Liver (tissue), 8 donors: ENCODE measurements at regions not wholly inside any gene's neighbourhood (a gene's known extent, or its start where the extent isn't known, plus 50 kb on each side); places are given as distances from the start of the nearest gene placed in this dataset.

Source experiments
- DNase-seq: peaks from one replicate; pipeline ENCODE4 v3.0.0-alpha.2; 2017; ENCODE audit warnings: low spot score
- H3K27ac ChIP-seq, 2 donors: one replicate each; pipeline ENCODE4 v1.7.0; 2013; ENCODE audit warnings: inconsistent platforms in 2 of 2, low read length in 2 of 2, control low read depth in 1 of 2, low read depth in 1 of 2, mild to moderate bottlenecking in 1 of 2
- H3K27me3 ChIP-seq, 4 donors: one replicate each; pipeline versions ENCODE4 v1.6.1 to v1.7.0; 2013; ENCODE audit warnings: low read length in 3 of 4, inconsistent platforms in 1 of 4, mild to moderate bottlenecking in 1 of 4, moderate library complexity in 1 of 4; ENCODE audit not compliant: control insufficient read depth in 4 of 4, insufficient read depth in 4 of 4
- H3K36me3 ChIP-seq, 4 donors: one replicate each; pipeline versions ENCODE4 v1.6.1 to v1.7.0; 2013; ENCODE audit warnings: low read length in 3 of 4, mild to moderate bottlenecking in 3 of 4, low read depth in 1 of 4, moderate library complexity in 1 of 4; ENCODE audit not compliant: control insufficient read depth in 4 of 4, insufficient read depth in 3 of 4
- H3K4me1 ChIP-seq, 4 donors: one replicate each; pipeline versions ENCODE4 v1.6.1 to v1.7.0; 2013; ENCODE audit warnings: low read length in 3 of 4, mild to moderate bottlenecking in 3 of 4, moderate library complexity in 1 of 4; ENCODE audit not compliant: control insufficient read depth in 4 of 4, insufficient read depth in 4 of 4
- H3K4me3 ChIP-seq, 3 donors: one replicate each; pipeline versions ENCODE4 v1.6.1 to v1.7.0; 2013; ENCODE audit warnings: low read length in 3 of 3, control low read depth in 1 of 3, low read depth in 1 of 3, mild to moderate bottlenecking in 1 of 3
- H3K9ac ChIP-seq, 2 donors: one replicate each; pipeline ENCODE4 v1.7.0; 2013; ENCODE audit warnings: low read length in 2 of 2, mild to moderate bottlenecking in 2 of 2, moderate library complexity in 2 of 2, control low read depth in 1 of 2, low read depth in 1 of 2
- H3K9me3 ChIP-seq, 4 donors: one replicate each; pipeline versions ENCODE4 v1.6.1 to v1.7.0; 2013; ENCODE audit warnings: low read length in 3 of 4; ENCODE audit not compliant: control insufficient read depth in 4 of 4
- ATF3 ChIP-seq: IDR thresholded peaks from 2 replicates; pipeline ENCODE4 v1.6.1; 2016; ENCODE audit warnings: antibody characterized with exemption
- CTCF ChIP-seq: fragments of 150-350 bp; IDR thresholded peaks from 2 replicates; pipeline ENCODE4 v1.5.1; 2017; ENCODE audit warnings: improper control_type of control experiment, low read depth, low read length; ENCODE audit not compliant: missing input control
- EGR1 ChIP-seq, 2 donors: IDR thresholded peaks; 2 replicates each; pipeline ENCODE4 v1.6.1; 2016 to 2018; ENCODE audit warnings: antibody characterized with exemption in 2 of 2, low read depth in 2 of 2
- FOXA1 ChIP-seq: IDR thresholded peaks from 2 replicates; pipeline ENCODE4 v1.6.1; 2016; ENCODE audit warnings: antibody characterized with exemption
- FOXA2 ChIP-seq: IDR thresholded peaks from 2 replicates; pipeline ENCODE4 v1.6.1; 2016; ENCODE audit warnings: antibody characterized with exemption
- GABPA ChIP-seq, 2 donors: IDR thresholded peaks in 1 of 2; conservative IDR thresholded peaks in 1 of 2; 2 replicates each; pipeline ENCODE4 v1.6.1; 2016; ENCODE audit warnings: antibody characterized with exemption in 2 of 2, mild to moderate bottlenecking in 1 of 2, moderate library complexity in 1 of 2
- HNF4A ChIP-seq, 2 donors: conservative IDR thresholded peaks; 2 replicates each; pipeline ENCODE4 v1.6.1; 2016; ENCODE audit warnings: antibody characterized with exemption in 2 of 2, mild to moderate bottlenecking in 2 of 2
- HNF4G ChIP-seq: IDR thresholded peaks from 2 replicates; pipeline ENCODE4 v1.6.1; 2016; ENCODE audit warnings: antibody characterized with exemption
- JUND ChIP-seq, 2 donors: IDR thresholded peaks; 2 replicates each; pipeline ENCODE4 v1.6.1; 2016; ENCODE audit warnings: antibody characterized with exemption in 2 of 2
- MAX ChIP-seq: IDR thresholded peaks from 2 replicates; pipeline ENCODE4 v1.6.1; 2016; ENCODE audit warnings: antibody characterized with exemption
- NR2F2 ChIP-seq: IDR thresholded peaks from 2 replicates; pipeline ENCODE4 v1.6.1; 2016; ENCODE audit warnings: antibody characterized with exemption
- RAD21 ChIP-seq, 2 donors: IDR thresholded peaks; 2 replicates each; pipeline ENCODE4 v1.6.1; 2016; ENCODE audit warnings: antibody characterized with exemption in 2 of 2, mild to moderate bottlenecking in 2 of 2
- REST ChIP-seq: IDR thresholded peaks from 2 replicates; pipeline ENCODE4 v1.6.1; 2016; ENCODE audit warnings: antibody characterized with exemption, mild to moderate bottlenecking
- RXRA ChIP-seq, 2 donors: IDR thresholded peaks; 2 replicates each; pipeline ENCODE4 v1.6.1; 2017 to 2018; ENCODE audit warnings: antibody characterized with exemption in 2 of 2, mild to moderate bottlenecking in 1 of 2
- SP1 ChIP-seq: IDR thresholded peaks from 2 replicates; pipeline ENCODE4 v1.6.1; 2018; ENCODE audit warnings: antibody characterized with exemption, mild to moderate bottlenecking
- TAF1 ChIP-seq: conservative IDR thresholded peaks from 2 replicates; pipeline ENCODE4 v1.6.1; 2016; ENCODE audit warnings: antibody characterized with exemption, mild to moderate bottlenecking
- YY1 ChIP-seq: IDR thresholded peaks from 2 replicates; pipeline ENCODE4 v1.6.1; 2016; ENCODE audit warnings: antibody characterized with exemption, mild to moderate bottlenecking
- ZBTB33 ChIP-seq: IDR thresholded peaks from 2 replicates; pipeline ENCODE4 v1.6.1; 2016; ENCODE audit warnings: antibody characterized with exemption
- WGBS: extraction: QIAGEN DNeasy Blood & Tissue Kit; methylation state at CpG from one replicate; pipeline ENCODE4 v1.1.7; 2013; 5-methylcytosine and 5-hydroxymethylcytosine counted together
- donor health status: healthy.
- donor health status: healthy.
- donor health status: healthy.
- donor health status: healthy.
- donor health status: healthy.

GRCh38 chr1:118302145-118302544 lies 117.1 kb upstream of the SPAG17 start:
- no peak overlapping the region for H3K4me3 ChIP-seq
- H3K27me3 ChIP-seq: no peaks in the 10 kb centered on the region
- no peak overlapping the region for H3K9ac ChIP-seq
- no peaks in the 10 kb centered on the region for H3K9me3 ChIP-seq
- no peak for DNase-seq
- no peaks in the 10 kb centered on the region for H3K4me1 ChIP-seq
- 72% methylated on average over 1 of the region's 1 CpG for WGBS
- H3K36me3 ChIP-seq: no peaks in the 10 kb centered on the region
- H3K27ac ChIP-seq: no peak overlapping the region
- no peak for TF ChIP-seq YY1
- no peak for TF ChIP-seq RAD21 (IDR thresholded peaks at IDR 0.05)
- TF ChIP-seq HNF4A (conservative IDR thresholded peaks at IDR 0.05): no peak
- no peak for TF ChIP-seq SP1
- no peak for TF ChIP-seq NR2F2
- TF ChIP-seq FOXA2: no peak
- TF ChIP-seq ZBTB33: no peak
- TF ChIP-seq TAF1: no peak
- TF ChIP-seq RXRA (IDR thresholded peaks at IDR 0.05): no peak
- no peak for TF ChIP-seq ATF3
- no peak for TF ChIP-seq JUND (IDR thresholded peaks at IDR 0.05)
- TF ChIP-seq HNF4G: no peak
- no peak for TF ChIP-seq EGR1 (IDR thresholded peaks at IDR 0.05; ENCODE audit: low read depth in 2 of 2)

- Histone ChIP-seq H3K36me3 (no peaks in the 10 kb centered on the region), H3K27me3 (no peaks in the 10 kb centered on the region), H3K4me3 (no peak overlapping the region), H3K9ac (no peak overlapping the region), H3K27ac (no peak overlapping the region), H3K9me3 (no peaks in the 10 kb centered on the region), H3K4me1 (no peaks in the 10 kb centered on the region)
- no peak for DNase-seq
- TF ChIP-seq HNF4G: no peak
- no peak for TF ChIP-seq ATF3
- no peak for TF ChIP-seq EGR1 (IDR thresholded peaks at IDR 0.05; ENCODE audit: low read depth in 2 of 2)
- TF ChIP-seq NR2F2: no peak
- no peak for TF ChIP-seq RXRA (IDR thresholded peaks at IDR 0.05)
- no peak for TF ChIP-seq JUND (IDR thresholded peaks at IDR 0.05)
- no peak for TF ChIP-seq MAX
- no peak for TF ChIP-seq FOXA2
- TF ChIP-seq HNF4A (conservative IDR thresholded peaks at IDR 0.05): no peak
- no peak for TF ChIP-seq CTCF
- TF ChIP-seq ZBTB33: no peak
- no peak for TF ChIP-seq REST
- no peak for TF ChIP-seq SP1
- TF ChIP-seq GABPA (IDR thresholded peaks at IDR 0.05 in 1 of 2, conservative IDR thresholded peaks at IDR 0.05 in 1 of 2): no peak
- no peak for TF ChIP-seq YY1
- TF ChIP-seq RAD21 (IDR thresholded peaks at IDR 0.05): no peak
- TF ChIP-seq FOXA1: no peak
- TF ChIP-seq TAF1: no peak
Measured at GRCh38 chr1:118300808-118301207, 115.8 kb upstream of the SPAG17 start.
